Stimulated activated effector memory CD8-positive, alpha-beta T cell treated with anti-CD3 and anti-CD28 coated beads, Interleukin-12 subunit alpha, Interleukin-12 subunit beta, amount 100 ng/mL, for 72 hours (primary cell): ENCODE measurements at regions not wholly inside any gene's neighbourhood (a gene's known extent, or its start where the extent isn't known, plus 50 kb on each side); places are given as distances from the start of the nearest gene placed in this dataset.
"Not testable (repeated sequence)": the region's sequence is repeated elsewhere in the genome, so short reads cannot be mapped to it uniquely, and the experiment has no call there.

ENCODE experiments used
- ATAC-seq: fragments of 150-1000 bp; cut with Tn5 transposase; 2 replicates; pipeline ENCODE4 v1.10.0; 2021
- DNase-seq, 2 donors: peaks; one replicate each; pipeline ENCODE4 v3.0.0; 2021 to 2022; ENCODE audit warnings: low spot score in 2 of 2
- H3K27ac Mint-ChIP-seq: one replicate; pipeline ENCODE4 v1.8.0; 2022; ENCODE audit warnings: mild to moderate bottlenecking, mixed read lengths
- H3K36me3 Mint-ChIP-seq: one replicate; pipeline ENCODE4 v1.8.0; 2022; ENCODE audit warnings: mild to moderate bottlenecking, mixed read lengths
- H3K4me1 Mint-ChIP-seq: one replicate; pipeline ENCODE4 v1.8.0; 2022; ENCODE audit warnings: mixed read lengths
- H3K4me3 Mint-ChIP-seq: one replicate; pipeline ENCODE4 v1.8.0; 2022; ENCODE audit warnings: mild to moderate bottlenecking, mixed read lengths
- H3K9me3 Mint-ChIP-seq: one replicate; pipeline ENCODE4 v1.8.0; 2022; ENCODE audit warnings: mixed read lengths

DNA sequence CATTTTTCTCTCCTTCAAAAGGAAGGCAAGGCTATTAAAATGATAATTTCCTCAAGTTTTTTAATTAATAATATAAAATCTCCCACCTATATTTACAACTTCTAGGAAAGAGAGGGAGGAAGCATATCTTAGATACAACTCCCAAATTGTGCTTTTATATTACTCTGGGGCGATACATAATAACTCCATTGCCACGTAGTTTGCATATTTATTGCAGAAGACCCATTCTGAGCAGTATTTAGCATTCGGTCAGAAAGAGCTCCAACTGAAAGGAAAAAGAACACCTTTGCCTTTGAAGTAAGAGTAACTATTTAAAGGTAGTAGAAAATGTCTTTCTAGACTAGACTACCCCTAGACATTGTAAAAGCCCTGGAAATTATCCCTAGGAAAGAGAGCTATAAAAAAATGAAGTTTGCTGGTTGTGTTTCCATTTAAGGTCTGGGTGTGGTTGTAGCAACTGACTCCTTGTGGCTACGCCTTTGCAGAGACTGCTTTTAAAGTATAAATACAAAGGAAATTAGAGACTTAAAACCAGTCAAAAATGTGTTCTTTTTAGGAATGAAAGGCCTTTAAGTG, 566.1 kb downstream of the ZNF608 start:
- Mint-ChIP-seq H3K9me3 (peaks cover 11% of the 10 kb centered on the region), H3K27ac (no peak overlapping the region), H3K36me3 (no peaks in the 10 kb centered on the region), H3K4me3 (no peak overlapping the region), H3K4me1 (no peaks in the 10 kb centered on the region)
- ATAC-seq = no peak
- no peak for DNase-seq

- H3K27ac Mint-ChIP-seq = no peak overlapping the region
- ATAC-seq (no peak), DNase-seq (no peak)
- H3K4me1 Mint-ChIP-seq = no peaks in the 10 kb centered on the region
- peaks cover 8% of the 10 kb centered on the region for H3K9me3 Mint-ChIP-seq
- H3K36me3 Mint-ChIP-seq = no peaks in the 10 kb centered on the region
- no peak overlapping the region for H3K4me3 Mint-ChIP-seq
These were observed 566.6 kb downstream of the ZNF608 start for GRCh38 chr5:124179819-124180218.

DNA sequence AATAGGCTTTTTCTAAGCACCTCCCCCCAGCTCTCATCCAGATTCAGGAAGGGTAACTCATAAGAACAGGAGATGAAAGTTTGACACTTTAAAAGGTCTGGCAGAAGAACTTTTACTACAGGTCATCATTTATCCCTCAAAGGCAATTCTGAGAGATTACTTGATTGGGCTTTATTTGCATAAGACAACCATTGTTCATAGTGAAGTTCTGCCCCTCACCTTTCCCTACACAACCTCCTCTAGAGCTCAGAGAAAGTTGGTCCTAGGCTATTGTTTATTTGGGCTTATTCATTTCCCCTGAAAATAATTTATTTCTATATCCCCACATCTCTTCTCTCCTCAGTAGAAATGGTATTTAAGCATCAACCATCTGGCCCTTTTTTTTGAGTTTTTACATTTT, 568.4 kb downstream of the ZNF608 start:
- no peak for ATAC-seq
- Mint-ChIP-seq H3K27ac (no peak overlapping the region), H3K36me3 (no peaks in the 10 kb centered on the region), H3K9me3 (peaks cover 5% of the 10 kb centered on the region), H3K4me3 (no peak overlapping the region), H3K4me1 (no peaks in the 10 kb centered on the region)
- no peak for DNase-seq

DNA sequence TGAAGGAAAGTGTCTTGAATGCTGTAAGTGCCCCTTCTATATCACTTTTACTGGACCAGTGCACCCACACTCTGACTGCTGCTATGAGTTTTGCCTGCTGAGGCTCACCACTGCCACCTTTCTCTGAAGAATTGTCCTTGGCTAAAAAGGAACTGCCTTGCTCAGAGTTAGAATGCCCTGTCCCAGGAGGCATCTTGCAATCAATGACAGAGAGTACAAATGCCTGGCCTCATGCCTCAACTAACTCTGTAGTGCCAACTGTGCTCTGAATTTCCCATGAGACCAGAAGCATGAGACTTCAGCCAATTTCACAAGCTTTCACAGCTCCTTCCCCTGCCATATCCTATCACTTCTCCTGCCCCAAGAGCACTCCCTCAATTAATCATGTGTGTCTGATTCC, 569.7 kb downstream of the ZNF608 start:
- H3K4me1 Mint-ChIP-seq = no peaks in the 10 kb centered on the region
- no peaks in the 10 kb centered on the region for H3K36me3 Mint-ChIP-seq
- H3K9me3 Mint-ChIP-seq = peaks cover 9% of the 10 kb centered on the region
- H3K4me3 Mint-ChIP-seq = no peak overlapping the region
- no peak overlapping the region for H3K27ac Mint-ChIP-seq
- ATAC-seq (no peak), DNase-seq (no peak)

DNA sequence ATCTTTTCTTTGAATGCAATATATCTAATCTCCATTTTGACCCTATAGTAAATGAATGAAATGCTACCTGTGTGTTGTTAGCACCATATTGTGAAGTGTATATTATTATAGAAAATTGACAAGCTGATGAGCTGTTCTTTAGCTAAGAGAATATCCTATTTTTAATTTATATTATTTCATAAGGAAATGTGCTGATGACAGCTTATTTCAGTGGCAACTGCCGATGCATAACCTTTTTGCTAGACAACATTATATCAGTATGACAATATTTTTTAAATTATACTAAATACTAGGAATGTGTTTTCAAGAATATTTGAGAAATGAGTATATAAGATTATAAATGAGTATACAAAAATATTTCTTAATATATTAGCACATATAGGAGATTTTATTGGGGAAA, 573.1 kb downstream of the ZNF608 start:
- H3K9me3 Mint-ChIP-seq = peaks cover 10% of the 10 kb centered on the region
- DNase-seq (no peak), ATAC-seq (no peak)
- no peaks in the 10 kb centered on the region for H3K4me1 Mint-ChIP-seq
- H3K36me3 Mint-ChIP-seq = no peaks in the 10 kb centered on the region
- no peak overlapping the region for H3K4me3 Mint-ChIP-seq
- no peak overlapping the region for H3K27ac Mint-ChIP-seq

GRCh38 chr5:124172389-124173003, 573.9 kb downstream of the ZNF608 start:
- H3K4me3 Mint-ChIP-seq = no peak overlapping the region
- no peak for ATAC-seq
- H3K9me3 Mint-ChIP-seq = peaks cover 11% of the 10 kb centered on the region
- DNase-seq = no peak
- H3K4me1 Mint-ChIP-seq = no peaks in the 10 kb centered on the region
- H3K27ac Mint-ChIP-seq = no peak overlapping the region
- H3K36me3 Mint-ChIP-seq = no peaks in the 10 kb centered on the region

GRCh38 chr5:124168093-124168492, 578.3 kb downstream of the ZNF608 start:
- not testable (repeated sequence) for H3K27ac Mint-ChIP-seq, H3K4me3 Mint-ChIP-seq, ATAC-seq, H3K4me1 Mint-ChIP-seq, H3K36me3 Mint-ChIP-seq, DNase-seq
- peaks cover 17% of the 10 kb centered on the region for H3K9me3 Mint-ChIP-seq

GRCh38 chr5:124162767-124163532, 583.5 kb downstream of the ZNF608 start:
- Mint-ChIP-seq H3K36me3 (no peaks in the 10 kb centered on the region), H3K27ac (no peak overlapping the region), H3K9me3 (peaks cover 13% of the 10 kb centered on the region), H3K4me3 (no peak overlapping the region), H3K4me1 (no peaks in the 10 kb centered on the region)
- no peak for DNase-seq
- ATAC-seq = no peak

DNA sequence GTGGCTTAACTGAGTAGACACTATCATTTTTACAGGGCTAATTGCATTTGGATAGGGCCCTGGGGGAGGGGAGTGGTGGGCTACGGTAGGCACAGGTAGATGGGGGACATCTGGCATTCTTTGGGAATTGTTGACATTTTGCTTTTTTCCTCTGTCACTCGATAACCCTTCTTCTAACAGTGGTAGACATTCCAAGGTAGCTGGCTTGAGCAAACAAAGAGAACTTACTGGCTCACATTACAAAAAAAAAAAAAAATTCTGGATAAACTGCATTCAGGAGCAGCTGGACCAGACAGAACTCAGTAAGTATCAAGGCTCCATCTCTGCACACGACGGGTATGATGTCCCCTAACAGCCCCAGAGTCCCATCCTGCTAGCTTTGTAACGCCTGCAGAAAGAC, 585.2 kb downstream of the ZNF608 start:
- Mint-ChIP-seq H3K4me3 (no peak overlapping the region), H3K36me3 (no peaks in the 10 kb centered on the region), H3K4me1 (no peaks in the 10 kb centered on the region), H3K9me3 (peaks cover 16% of the 10 kb centered on the region), H3K27ac (no peak overlapping the region)
- DNase-seq (no peak), ATAC-seq (no peak)

DNA sequence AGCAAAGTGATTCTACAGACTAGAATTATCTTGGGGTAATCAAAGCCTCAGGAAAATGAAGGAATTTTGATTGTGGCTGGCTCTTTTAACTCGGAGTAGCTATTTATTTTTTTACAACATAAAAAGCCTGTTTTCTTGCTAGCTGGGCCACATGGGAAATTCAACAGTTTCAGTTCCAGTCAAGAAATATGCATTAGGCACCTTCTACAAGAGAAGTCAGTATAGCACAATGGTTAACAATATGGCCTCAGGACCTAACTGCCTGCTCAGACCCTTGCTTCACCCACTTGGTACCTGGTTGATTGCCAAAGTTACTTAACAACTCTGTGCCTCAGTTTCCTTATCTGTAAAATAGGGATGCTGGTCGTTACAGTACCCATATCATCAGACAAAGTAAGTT, 586.2 kb downstream of the ZNF608 start:
- Mint-ChIP-seq H3K4me3 (no peak overlapping the region), H3K36me3 (no peaks in the 10 kb centered on the region), H3K9me3 (peaks cover 19% of the 10 kb centered on the region), H3K27ac (no peak overlapping the region), H3K4me1 (no peaks in the 10 kb centered on the region)
- no peak for DNase-seq
- no peak for ATAC-seq

- Mint-ChIP-seq H3K4me1 (no peaks in the 10 kb centered on the region), H3K4me3 (no peak overlapping the region), H3K9me3 (peaks cover 23% of the 10 kb centered on the region), H3K27ac (no peak overlapping the region), H3K36me3 (no peaks in the 10 kb centered on the region)
- ATAC-seq (no peak), DNase-seq (no peak)
These were observed 589.1 kb downstream of the ZNF608 start for GRCh38 chr5:124157320-124157719.

DNA sequence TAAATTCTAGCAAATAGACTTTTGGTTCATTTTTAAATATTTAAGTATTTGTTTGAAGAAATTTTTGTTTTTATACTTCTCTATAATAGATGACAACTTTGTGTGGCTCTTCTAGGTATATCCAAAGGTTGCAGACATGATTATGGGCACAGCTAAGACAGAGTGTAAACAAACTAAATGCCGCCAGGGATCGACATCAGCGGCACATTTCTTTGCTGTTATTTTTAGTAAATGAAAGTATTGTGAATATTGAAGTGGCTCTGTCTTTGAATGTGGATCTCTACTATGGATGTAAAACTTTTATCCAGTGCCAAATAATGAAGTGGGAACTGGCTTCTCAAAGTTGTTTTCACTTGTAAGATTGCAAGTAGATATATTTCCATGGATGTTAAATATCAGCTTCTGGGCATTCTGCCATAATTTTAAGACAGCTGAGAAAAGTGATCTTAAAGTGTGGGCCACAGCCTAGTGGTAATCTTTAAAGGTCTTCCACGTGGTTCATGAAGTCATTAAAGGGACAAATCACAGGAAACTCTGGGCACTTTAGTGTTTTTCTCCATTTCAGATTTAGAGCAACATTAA, 589.9 kb downstream of the ZNF608 start:
- Mint-ChIP-seq H3K36me3 (no peaks in the 10 kb centered on the region), H3K4me3 (no peak overlapping the region), H3K4me1 (no peaks in the 10 kb centered on the region), H3K27ac (no peak overlapping the region), H3K9me3 (peaks cover 23% of the 10 kb centered on the region)
- DNase-seq (no peak), ATAC-seq (no peak)

GRCh38 chr5:124154714-124155113, 591.7 kb downstream of the ZNF608 start:
- H3K36me3 Mint-ChIP-seq = no peaks in the 10 kb centered on the region
- peaks cover 27% of the 10 kb centered on the region for H3K9me3 Mint-ChIP-seq
- ATAC-seq (no peak), DNase-seq (no peak)
- no peak overlapping the region for H3K27ac Mint-ChIP-seq
- no peaks in the 10 kb centered on the region for H3K4me1 Mint-ChIP-seq
- no peak overlapping the region for H3K4me3 Mint-ChIP-seq

GRCh38 chr5:124153588-124153987, 592.9 kb downstream of the ZNF608 start:
- Mint-ChIP-seq H3K27ac (no peak overlapping the region), H3K36me3 (no peaks in the 10 kb centered on the region), H3K9me3 (peaks cover 24% of the 10 kb centered on the region), H3K4me3 (no peak overlapping the region), H3K4me1 (no peaks in the 10 kb centered on the region)
- no peak for ATAC-seq
- no peak for DNase-seq

GRCh38 chr5:124148574-124148973, 597.9 kb downstream of the ZNF608 start:
- ATAC-seq = no peak
- H3K4me1 Mint-ChIP-seq = no peaks in the 10 kb centered on the region

GRCh38 chr5:124140060-124140459, 606.4 kb downstream of the ZNF608 start:
- H3K27ac Mint-ChIP-seq = no peak overlapping the region
- H3K4me3 Mint-ChIP-seq = no peak overlapping the region
- DNase-seq = no peak
- peaks cover 24% of the 10 kb centered on the region for H3K9me3 Mint-ChIP-seq
- no peaks in the 10 kb centered on the region for H3K4me1 Mint-ChIP-seq
- ATAC-seq = no peak
- H3K36me3 Mint-ChIP-seq = no peaks in the 10 kb centered on the region

More at GRCh38 chr5:124148574-124148973, 597.9 kb downstream of the ZNF608 start:
- Mint-ChIP-seq H3K4me3 (no peak overlapping the region), H3K27ac (no peak overlapping the region), H3K36me3 (no peaks in the 10 kb centered on the region), H3K9me3 (peaks cover 19% of the 10 kb centered on the region)
- DNase-seq = no peak
